ENCODE measurements at regions not wholly inside any gene's neighbourhood (a gene's known extent, or its start where the extent isn't known, plus 50 kb on each side); places are given as distances from the start of the nearest gene placed in this dataset.

- DNase-seq (ENCODE audit: low spot score) = no peak
- Mint-ChIP-seq H3K27me3 (ENCODE audit: unreplicated experiment) (peaks cover 2% of the 10 kb centered on the region), H3K9me3 (ENCODE audit: unreplicated experiment) (no peaks in the 10 kb centered on the region), H3K27ac (ENCODE audit: unreplicated experiment) (no peak overlapping the region), H3K4me3 (ENCODE audit: unreplicated experiment) (no peak overlapping the region), H3K36me3 (ENCODE audit: low read depth, unreplicated experiment) (no peaks in the 10 kb centered on the region), H3K4me1 (ENCODE audit: unreplicated experiment) (no peaks in the 10 kb centered on the region)
- TF ChIP-seq CTCF (IDR thresholded peaks at IDR 0.05; ENCODE audit: unreplicated experiment) = no peak
These were observed 153.1 kb upstream of the ARL4C start for GRCh38 chr2:234649951-234650350.

- Mint-ChIP-seq H3K9me3 (ENCODE audit: unreplicated experiment) (no peaks in the 10 kb centered on the region), H3K27me3 (ENCODE audit: unreplicated experiment) (no peaks in the 10 kb centered on the region), H3K4me3 (ENCODE audit: unreplicated experiment) (no peak overlapping the region)
These were observed 146.5 kb upstream of the ARL4C start for GRCh38 chr2:234643407-234643806.

DNA sequence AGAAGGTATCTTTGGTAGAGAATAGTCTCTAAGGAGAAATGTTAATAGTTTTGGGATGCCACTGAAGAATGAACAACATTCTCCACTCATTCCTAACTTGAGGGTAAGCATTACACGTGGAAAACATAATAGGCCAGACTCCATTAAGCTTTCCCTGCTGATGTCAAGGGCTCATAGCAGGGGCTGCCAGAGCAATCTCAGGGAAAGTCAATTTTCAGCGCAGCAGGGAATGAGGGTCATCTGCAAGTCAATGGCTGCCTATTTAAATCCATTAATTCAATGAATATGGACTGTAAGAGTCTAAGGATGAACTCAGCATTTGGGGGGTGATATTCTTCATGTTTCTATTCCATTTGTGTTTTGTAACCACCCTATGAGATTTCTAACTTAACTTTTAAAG, 144.2 kb upstream of the ARL4C start:
- Mint-ChIP-seq H3K9me3 (ENCODE audit: unreplicated experiment) (no peaks in the 10 kb centered on the region), H3K36me3 (ENCODE audit: low read depth, unreplicated experiment) (peaks cover 5% of the 10 kb centered on the region), H3K4me3 (ENCODE audit: unreplicated experiment) (no peak overlapping the region), H3K27ac (ENCODE audit: unreplicated experiment) (no peak overlapping the region), H3K4me1 (ENCODE audit: unreplicated experiment) (no peaks in the 10 kb centered on the region), H3K27me3 (ENCODE audit: unreplicated experiment) (peaks cover 1% of the 10 kb centered on the region)
- TF ChIP-seq CTCF (IDR thresholded peaks at IDR 0.05; ENCODE audit: unreplicated experiment) = no peak
- DNase-seq (ENCODE audit: low spot score) = no peak

More at GRCh38 chr2:234643407-234643806, 146.5 kb upstream of the ARL4C start:
- Mint-ChIP-seq H3K27ac (ENCODE audit: unreplicated experiment) (no peak overlapping the region), H3K4me1 (ENCODE audit: unreplicated experiment) (no peaks in the 10 kb centered on the region), H3K36me3 (ENCODE audit: low read depth, unreplicated experiment) (peaks cover 4% of the 10 kb centered on the region)
- no peak for TF ChIP-seq CTCF (IDR thresholded peaks at IDR 0.05; ENCODE audit: unreplicated experiment)
- no peak for DNase-seq (ENCODE audit: low spot score)

DNA sequence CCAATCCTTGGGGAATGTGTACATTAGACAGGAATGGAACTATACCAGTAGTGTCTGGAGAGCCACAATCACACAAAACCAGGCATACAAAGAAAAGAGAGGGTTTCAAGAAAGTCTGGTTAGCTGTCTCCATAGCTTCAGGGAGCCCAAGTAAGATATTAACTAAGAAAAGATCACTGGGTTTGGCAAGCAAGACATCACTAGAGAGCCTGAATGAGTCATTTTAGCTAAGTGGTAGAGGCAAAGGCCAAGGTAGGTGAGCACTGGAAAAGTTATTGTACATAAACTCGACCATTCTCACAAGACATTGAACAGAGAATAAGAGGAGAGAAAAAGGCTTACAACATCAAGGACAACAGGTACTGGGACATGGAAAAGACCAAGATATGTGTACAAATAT, 143.8 kb upstream of the ARL4C start:
- peaks cover 1% of the 10 kb centered on the region for H3K27me3 Mint-ChIP-seq (ENCODE audit: unreplicated experiment)
- no peaks in the 10 kb centered on the region for H3K4me1 Mint-ChIP-seq (ENCODE audit: unreplicated experiment)
- no peak overlapping the region for H3K4me3 Mint-ChIP-seq (ENCODE audit: unreplicated experiment)
- H3K36me3 Mint-ChIP-seq (ENCODE audit: low read depth, unreplicated experiment) = peaks cover 8% of the 10 kb centered on the region
- no peak for DNase-seq (ENCODE audit: low spot score)
- TF ChIP-seq CTCF (IDR thresholded peaks at IDR 0.05; ENCODE audit: unreplicated experiment) = no peak
- no peaks in the 10 kb centered on the region for H3K9me3 Mint-ChIP-seq (ENCODE audit: unreplicated experiment)
- H3K27ac Mint-ChIP-seq (ENCODE audit: unreplicated experiment) = no peak overlapping the region

GRCh38 chr2:234638966-234639365, 142.1 kb upstream of the ARL4C start:
- no peak overlapping the region for H3K27ac Mint-ChIP-seq (ENCODE audit: unreplicated experiment)
- no peaks in the 10 kb centered on the region for H3K9me3 Mint-ChIP-seq (ENCODE audit: unreplicated experiment)
- H3K4me3 Mint-ChIP-seq (ENCODE audit: unreplicated experiment) = no peak overlapping the region
- no peak for TF ChIP-seq CTCF (IDR thresholded peaks at IDR 0.05; ENCODE audit: unreplicated experiment)
- H3K4me1 Mint-ChIP-seq (ENCODE audit: unreplicated experiment) = no peaks in the 10 kb centered on the region
- H3K27me3 Mint-ChIP-seq (ENCODE audit: unreplicated experiment) = peaks cover 1% of the 10 kb centered on the region
- DNase-seq (ENCODE audit: low spot score) = no peak
- peaks cover 8% of the 10 kb centered on the region for H3K36me3 Mint-ChIP-seq (ENCODE audit: low read depth, unreplicated experiment)
